GM18519 (cell line): ENCODE measurements at regions not wholly inside any gene's neighbourhood (a gene's known extent, or its start where the extent isn't known, plus 50 kb on each side); places are given as distances from the start of the nearest gene placed in this dataset.

Experiments
- ATAC-seq: cut with Tn5 transposase; IDR thresholded peaks from one replicate; pipeline ENCODE4 v1.9.1; 2021; ENCODE audit warnings: mild to moderate bottlenecking, moderate library complexity; ENCODE audit not compliant: unreplicated experiment, low FRiP score

- ATAC-seq, result no peak
These were observed 99.9 kb upstream of the ZNF618 start for GRCh38 chr9:113776194-113776593.

DNA sequence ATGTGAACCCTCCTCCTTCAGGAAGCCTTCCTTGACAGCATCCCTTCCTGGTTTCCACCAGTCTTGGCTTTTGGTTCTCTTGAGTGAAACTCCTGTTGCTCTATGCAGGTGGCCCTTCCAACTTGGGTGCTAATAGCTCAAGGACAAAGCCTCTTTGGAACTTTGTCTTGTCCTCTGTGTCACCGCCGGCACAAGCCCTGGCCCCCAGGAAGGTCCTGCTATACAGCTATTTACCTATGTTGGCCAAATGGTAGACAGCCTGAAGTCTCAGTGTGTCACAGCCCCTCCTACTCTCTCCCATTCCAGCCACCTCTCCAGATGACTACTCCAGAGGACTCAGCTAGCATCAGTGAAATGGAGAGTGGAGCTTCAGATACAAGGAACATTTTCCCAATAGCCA lies 94.7 kb upstream of the ZNF618 start:
- ATAC-seq, result no peak

- ATAC-seq, result no peak
These were observed 94.2 kb upstream of the ZNF618 start for GRCh38 chr9:113781896-113782295.

DNA sequence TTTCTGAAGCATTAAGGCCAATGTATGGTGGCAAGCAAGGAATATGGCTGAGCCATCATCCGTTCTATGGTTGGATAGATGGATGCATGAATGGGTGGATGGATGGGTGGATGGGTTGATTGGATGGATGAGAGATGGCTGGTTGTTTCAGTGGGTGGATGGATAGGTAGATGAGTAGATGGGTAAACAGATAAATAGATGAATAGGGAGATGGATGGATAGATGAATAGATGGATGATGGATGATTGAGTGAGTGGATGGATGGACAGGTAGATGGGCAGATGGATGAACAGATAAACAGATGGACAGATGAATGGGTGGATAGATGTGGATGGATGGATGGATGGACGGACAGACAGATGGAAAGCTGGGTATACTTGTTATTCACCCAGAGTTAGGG lies 92.6 kb upstream of the ZNF618 start:
- no peak for ATAC-seq

DNA sequence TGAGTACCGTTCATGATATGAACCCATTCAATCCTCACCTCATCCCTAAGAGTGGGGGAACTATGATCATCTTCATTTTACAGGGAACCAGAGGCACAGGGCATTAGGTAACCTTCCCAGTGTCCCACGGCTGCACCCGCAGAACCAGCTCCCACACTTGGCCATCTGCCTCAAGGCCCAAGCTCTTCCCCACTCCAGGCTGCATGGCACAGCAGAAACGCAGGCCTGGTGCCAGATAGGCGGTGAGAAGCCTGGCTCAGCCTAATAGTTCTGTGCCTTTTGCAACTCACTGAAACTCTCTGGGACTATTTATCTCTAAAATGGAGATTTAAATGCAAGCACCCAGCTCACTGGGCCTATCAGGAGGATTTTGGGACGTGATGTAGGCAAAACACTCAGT lies 90.8 kb upstream of the ZNF618 start:
- no peak for ATAC-seq

DNA sequence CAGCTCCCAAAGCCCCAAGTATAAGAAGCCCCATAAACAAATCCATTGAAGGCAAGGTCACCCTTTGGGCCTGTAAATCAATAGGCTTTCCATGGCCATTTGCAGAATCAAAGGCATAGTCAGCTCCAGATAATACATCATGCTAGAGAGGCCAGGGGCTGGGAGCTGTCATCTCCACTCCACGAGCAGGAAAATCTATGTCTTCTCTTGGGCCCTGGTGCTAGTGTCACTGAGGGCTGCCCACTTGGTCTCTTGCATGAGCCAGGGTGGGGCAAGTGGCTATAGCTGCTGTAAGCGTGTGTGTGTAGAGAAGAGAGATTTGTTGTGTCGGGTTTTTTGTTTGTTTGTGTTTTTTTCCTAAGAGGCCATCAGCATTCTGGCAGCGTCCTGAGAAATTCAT lies 90.0 kb upstream of the ZNF618 start:
- no peak for ATAC-seq

- no peak for ATAC-seq
These were observed 88.2 kb upstream of the ZNF618 start for GRCh38 chr9:113787871-113788270.

DNA sequence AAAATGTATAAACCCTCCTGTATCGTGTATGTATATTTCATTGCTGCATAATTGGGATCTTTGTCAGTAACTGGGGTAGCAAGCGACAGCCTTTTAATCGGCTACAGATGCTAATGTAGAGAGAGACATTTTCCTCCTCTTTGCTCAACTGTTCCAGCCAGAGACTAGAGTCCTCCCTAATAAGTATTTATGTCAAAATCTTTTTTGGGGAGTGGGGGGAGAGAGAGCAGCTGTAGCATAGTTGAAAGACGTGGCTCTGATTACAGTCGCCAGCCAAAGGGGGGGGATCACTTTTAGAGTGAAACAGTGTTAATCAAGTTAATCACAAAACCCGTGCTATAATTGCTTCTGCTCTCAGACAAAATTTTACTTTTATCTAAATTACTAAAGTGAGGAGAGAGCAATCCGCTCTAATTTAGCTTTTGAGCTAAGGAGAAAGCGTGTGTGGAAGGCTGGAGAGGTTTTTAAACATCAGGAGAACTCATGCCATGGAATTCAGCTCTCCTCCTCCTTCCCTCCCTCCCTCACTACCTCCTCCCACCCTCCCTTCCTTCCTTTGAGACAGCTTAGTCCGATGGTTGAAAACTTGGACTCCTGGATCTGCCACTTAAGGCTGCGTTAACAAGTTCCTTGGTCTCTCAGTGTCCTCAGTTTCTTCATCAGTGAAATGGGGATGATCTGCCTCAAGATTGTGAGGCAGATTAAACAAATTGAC lies 87.3 kb upstream of the ZNF618 start:
- no peak for ATAC-seq

- no peak for ATAC-seq
These were observed 86.0 kb upstream of the ZNF618 start for GRCh38 chr9:113790093-113790492.

DNA sequence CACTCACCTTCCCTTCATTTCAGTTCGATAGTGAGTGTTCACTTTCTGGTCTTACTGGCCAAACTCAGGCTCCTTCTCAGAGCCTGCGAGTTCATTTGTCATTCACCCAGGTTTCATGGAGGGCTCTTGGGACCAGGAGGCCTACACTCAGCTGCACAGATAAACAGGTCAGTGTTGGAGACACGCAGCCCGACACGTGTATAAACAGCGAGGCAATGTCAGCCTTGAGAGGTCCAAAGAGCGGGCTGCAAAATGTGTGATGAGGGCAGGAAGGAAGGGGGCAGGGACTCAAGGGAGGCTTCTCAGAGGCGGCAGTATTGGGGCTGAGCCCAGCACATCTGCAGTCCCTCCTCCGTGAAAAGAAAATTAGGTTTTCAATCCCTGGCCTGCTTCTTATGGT lies 82.6 kb upstream of the ZNF618 start:
- no peak for ATAC-seq

GRCh38 chr9:113794721-113795120 lies 81.4 kb upstream of the ZNF618 start:
- ATAC-seq, result no peak

DNA sequence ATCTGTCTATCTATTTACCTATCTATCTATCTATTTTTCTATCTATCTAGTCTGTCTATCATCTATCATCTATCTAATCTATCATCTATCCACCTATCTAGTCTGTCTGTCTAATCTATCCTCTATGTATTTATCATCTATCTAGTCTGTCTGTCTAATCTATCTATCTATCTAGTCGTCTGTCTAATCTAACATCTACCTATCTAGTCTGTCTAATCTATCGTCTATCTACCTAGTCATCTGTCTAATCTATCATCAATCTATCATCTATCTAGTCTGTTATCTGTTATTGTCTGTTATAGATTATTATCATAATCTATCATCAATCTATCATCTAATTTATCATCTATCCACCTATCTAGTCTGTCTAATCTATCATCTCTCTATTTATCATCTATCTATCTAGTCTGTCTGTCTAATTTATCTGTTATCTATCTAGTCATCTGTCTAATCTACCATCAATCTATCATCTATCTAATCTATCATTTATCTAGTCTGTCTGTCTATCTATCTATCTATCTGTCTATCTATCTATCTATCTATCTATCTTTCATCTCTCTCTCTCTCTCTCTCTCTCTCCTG lies 80.2 kb upstream of the ZNF618 start:
- ATAC-seq, result no peak

DNA sequence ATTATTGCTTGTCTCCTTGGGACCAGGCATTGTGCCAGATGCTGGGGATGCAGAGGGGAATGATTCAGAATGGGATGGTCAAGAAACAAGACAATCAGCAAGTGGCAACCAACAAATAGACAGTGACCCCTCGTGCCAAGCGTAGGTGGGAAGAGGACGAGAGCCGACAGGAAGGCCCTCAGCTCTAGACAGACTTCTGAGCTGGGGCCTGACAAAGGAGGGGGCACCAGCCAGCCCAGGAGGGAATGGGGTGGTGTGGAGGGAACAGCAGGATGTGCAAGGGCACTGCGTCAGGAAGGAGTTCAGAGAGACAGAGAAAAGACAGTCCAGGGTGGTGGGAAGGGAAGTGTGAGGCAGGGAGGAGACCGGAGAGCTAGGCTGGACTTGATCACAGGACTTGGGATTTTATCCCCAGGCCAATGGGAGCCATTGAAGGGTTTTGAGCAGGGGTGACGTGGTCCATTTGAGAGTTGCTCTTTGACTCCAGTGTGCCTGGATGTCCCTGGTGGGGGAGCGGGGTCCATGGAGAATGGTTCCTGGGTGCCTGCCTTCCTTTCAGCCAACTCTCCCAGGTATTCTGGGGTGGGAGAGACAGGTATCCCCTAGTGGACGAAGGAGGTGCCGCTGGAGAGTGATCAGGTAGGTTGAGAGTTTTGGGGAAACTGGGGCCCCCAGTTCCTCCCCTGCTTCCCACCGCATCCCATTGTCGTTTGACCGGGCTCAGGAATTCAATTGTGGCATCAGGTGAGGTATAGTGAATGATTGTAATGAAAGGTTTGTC lies 79.3 kb upstream of the ZNF618 start:
- no peak for ATAC-seq

DNA sequence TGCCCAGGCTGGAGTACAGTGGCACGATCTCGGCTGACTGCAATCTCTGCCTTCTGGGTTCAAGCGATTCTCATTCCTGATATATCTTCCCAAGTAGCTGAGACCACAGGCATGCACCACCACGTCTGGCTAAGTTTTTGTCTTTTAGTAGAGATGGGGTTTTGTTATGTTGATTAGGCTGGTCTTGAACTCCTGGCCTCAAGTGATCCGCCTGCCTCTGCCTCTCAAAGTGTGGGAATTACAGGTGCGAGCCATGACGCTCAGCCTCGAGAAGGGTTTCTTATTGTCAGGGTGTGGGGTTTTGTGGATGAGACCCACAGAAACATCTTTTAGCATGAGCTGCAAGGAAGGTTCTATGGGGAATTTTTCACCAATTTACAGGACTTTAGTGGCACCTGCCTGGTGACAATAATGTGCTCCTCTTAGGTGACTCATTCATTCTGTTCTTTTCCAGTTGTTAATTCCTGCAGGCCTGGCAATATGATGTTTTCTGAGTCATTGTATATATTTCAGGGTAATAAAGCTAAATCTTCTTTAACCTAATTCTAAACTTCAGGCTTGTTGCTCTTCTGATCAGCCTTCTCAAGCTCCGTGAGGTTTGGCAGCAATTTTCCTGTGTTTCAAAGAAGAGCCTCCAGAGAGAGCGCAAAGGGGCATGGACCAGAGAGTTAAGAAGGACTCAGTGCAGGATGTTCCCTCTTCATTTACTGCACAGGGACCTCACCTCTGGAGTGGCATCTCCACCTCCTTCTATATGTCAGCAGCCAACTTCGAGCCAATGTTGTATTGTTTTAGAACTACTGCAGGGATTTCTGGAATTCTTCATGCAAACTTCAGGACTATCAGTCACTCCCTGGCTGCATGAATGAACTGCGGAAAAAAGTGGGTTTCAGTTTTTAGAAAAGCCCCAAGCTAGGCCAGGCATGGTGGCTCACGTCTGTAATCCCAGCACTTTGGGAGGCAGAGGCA lies 77.8 kb upstream of the ZNF618 start:
- no peak for ATAC-seq

GRCh38 chr9:113800276-113800675 lies 75.8 kb upstream of the ZNF618 start:
- ATAC-seq, result no peak

DNA sequence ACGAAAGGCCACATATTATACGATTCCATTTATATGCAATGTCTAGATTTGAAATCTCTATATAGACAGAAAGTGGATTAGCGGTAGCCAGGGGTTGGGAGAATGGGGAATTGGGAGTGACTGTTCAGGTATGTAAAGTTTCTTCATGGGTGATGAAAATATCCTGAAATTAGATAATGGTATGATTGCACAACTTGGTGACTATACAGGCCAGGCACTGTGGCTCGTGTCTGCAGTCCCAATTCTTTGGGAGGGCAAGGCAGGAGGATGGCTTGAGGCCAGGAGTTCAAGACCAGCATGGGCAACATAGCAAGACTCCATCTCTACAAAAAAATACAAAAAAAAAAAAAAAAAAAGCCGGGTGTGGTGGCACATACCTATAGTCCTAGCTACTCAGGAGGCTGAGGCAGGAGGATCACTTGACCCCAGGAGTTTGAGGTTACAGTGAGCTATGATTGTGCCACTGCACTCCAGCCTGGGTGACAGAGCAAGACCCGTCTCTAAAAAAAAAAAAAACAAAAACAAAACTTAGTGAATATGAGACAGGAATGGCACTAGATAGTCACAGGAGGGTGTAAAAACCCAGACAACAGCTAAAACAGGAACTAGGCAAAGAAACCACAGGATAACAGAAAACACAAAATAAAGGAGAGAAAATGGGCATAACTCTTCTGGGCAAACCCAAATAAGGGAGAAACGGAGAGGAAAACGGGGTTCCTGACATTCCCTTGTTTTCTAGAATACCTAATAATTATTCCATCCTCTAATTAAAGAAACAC lies 72.1 kb upstream of the ZNF618 start:
- no peak for ATAC-seq

DNA sequence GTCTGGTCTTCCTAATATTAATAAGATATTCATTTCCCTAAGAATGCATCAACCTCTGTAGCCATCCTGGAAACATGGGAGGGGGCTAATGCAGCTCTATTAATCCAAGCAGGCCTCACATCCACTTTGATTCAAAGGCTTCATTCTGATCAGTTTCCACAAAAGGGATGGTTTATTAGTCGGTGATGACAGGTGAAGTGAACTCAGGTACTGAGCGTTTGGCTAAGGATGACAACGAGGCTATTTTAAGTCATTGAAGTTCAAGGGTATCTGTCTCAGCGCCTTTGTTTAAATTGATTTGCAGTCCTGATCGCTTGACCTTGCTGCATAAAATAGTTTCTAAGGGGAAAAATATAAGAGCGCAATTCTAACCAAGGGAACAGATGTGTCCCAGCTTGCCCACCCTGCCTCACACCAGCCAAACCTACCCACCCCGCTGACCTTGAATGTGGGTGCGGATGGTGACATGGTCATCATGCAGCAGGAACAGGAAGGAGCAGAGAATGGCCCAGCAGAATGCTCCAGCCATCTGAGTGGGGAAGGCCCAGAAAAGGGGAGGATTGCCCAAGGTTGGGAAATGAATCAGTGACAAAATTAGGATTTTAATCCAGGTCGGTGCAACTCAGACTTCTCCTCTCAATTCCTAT lies 70.5 kb upstream of the ZNF618 start:
- no peak for ATAC-seq

DNA sequence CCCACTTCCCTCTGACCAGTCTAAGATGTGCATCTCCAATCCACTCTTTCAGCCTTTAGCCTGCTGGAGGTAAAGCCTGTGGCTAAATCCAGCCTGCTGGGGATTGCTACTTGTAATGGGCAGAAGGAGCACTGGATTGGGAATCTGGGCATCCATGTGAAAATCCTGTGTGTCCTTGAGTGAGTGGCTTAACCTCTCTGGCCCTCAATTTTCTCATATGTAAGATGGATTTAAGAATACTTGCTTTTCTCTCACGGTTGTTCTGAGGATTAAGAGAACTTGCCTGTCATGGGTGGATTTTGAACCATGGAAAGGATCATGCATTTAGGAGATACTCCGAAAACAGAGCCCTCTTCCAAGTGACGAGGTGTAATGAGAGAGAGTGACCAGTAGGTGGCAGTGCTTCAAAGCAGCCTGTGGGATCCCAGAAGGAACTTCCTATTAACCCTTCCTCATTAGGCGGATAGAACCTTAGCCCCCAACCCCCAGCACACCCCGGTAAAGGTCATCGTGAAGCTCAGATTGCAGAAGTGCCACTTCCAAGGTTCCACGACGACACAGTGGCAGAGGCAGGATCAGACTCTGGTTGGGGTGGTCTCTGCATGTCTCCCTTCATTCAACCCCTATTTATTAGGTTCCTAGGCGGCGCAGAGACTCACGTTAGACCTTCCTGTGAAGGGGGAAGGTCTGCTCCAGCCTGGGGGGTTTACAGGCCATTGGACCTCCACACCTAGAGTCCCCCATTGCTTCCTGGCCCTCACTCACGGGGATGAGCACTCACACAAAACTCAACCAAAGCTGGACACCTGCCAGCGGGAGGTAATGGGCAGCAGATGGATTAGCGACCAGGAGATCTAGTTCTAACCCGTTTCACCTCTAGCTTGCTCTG lies 68.7 kb upstream of the ZNF618 start:
- no peak for ATAC-seq
